ENCODE measurements at regions not wholly inside any gene's neighbourhood (a gene's known extent, or its start where the extent isn't known, plus 50 kb on each side); places are given as distances from the start of the nearest gene placed in this dataset.

DNA sequence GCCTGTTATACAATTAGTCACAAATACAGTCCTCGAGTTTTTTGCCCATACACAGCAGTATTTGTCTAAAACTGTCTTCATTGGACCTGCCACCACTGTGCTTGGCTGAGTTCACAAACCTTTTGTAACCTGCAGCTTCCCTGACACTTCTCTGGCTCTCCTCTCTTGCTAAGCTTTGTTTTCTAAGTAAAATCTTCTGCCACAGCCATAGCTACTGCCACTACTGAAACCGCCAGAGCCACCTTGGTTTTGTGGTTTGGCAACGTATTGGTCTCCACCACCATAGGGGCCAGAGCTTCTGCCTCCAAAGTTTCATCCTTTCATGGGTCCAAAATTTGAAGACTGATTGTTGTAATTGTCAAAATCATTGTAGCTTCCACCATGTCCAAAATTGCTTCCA lies 668.2 kb upstream of the BRINP3 start:
- TF ChIP-seq POLR2AphosphoS5 (IDR thresholded peaks at IDR 0.05; ENCODE audit: borderline replicate concordance, low read depth, low read length) = no peak
- TF ChIP-seq FOXP2 (optimal IDR thresholded peaks at IDR 0.05; ENCODE audit: control extremely low read depth, extremely low read length, insufficient read depth) = no peak
